Adrenal gland (tissue), 5 donors: ENCODE measurements at regions not wholly inside any gene's neighbourhood (a gene's known extent, or its start where the extent isn't known, plus 50 kb on each side); places are given as distances from the start of the nearest gene placed in this dataset.

Experiments
- POLR2A ChIP-seq, 2 donors: fragments of 450-650 bp; IDR thresholded peaks; one replicate each; pipeline ENCODE4 v1.6.1; 2017; ENCODE audit warnings: antibody characterized with exemption in 2 of 2, mild to moderate bottlenecking in 2 of 2, moderate library complexity in 1 of 2
- TF ChIP-seq, protein P1 (sequence below), 6 experiments: fragments of 450-650 bp in 4 of 6; fragments of 200-600 bp in 2 of 6; sonication (generic) in 1 of 6; IDR thresholded peaks; 1 replicate in 5 of 6; 2 replicates in 1 of 6; pipeline versions ENCODE4 v1.5.1 to v1.8.0; 2016 to 2021; ENCODE audit warnings: antibody characterized with exemption in 6 of 6, mild to moderate bottlenecking in 2 of 6, moderate library complexity in 1 of 6
- donor health status: DM: no; HTN: no; CAD: no.

DNA sequence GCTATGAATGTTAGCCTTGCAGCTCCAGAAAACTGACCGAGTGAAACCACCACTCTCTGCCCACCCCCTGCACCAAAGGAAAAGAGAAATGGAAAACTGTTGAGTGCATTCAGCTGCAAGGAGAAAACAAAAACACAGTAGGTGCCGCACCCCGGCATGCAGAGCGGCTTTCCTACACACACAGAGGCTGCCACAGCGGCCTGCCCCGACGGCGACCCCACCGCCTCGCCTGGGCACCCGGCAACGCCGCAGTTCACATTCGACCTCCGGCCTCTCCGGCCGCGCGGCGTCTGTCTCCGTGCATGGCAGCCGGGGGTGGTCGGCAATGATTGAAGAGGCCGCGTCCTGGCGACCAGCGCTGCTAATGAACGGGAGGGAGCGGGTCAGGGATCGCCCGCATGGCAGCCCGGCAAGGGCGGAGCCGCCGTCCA is 417.1 kb upstream of the SALL3 start:
- TF ChIP-seq, protein P1, sequence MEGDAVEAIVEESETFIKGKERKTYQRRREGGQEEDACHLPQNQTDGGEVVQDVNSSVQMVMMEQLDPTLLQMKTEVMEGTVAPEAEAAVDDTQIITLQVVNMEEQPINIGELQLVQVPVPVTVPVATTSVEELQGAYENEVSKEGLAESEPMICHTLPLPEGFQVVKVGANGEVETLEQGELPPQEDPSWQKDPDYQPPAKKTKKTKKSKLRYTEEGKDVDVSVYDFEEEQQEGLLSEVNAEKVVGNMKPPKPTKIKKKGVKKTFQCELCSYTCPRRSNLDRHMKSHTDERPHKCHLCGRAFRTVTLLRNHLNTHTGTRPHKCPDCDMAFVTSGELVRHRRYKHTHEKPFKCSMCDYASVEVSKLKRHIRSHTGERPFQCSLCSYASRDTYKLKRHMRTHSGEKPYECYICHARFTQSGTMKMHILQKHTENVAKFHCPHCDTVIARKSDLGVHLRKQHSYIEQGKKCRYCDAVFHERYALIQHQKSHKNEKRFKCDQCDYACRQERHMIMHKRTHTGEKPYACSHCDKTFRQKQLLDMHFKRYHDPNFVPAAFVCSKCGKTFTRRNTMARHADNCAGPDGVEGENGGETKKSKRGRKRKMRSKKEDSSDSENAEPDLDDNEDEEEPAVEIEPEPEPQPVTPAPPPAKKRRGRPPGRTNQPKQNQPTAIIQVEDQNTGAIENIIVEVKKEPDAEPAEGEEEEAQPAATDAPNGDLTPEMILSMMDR (IDR thresholded peaks at IDR 0.05): no peak
- TF ChIP-seq POLR2A (IDR thresholded peaks at IDR 0.05): no peak
